ENCODE measurements at regions not wholly inside any gene's neighbourhood (a gene's known extent, or its start where the extent isn't known, plus 50 kb on each side); places are given as distances from the start of the nearest gene placed in this dataset.
"Not testable (repeated sequence)": the region's sequence is repeated elsewhere in the genome, so short reads cannot be mapped to it uniquely, and the experiment has no call there.

DNA sequence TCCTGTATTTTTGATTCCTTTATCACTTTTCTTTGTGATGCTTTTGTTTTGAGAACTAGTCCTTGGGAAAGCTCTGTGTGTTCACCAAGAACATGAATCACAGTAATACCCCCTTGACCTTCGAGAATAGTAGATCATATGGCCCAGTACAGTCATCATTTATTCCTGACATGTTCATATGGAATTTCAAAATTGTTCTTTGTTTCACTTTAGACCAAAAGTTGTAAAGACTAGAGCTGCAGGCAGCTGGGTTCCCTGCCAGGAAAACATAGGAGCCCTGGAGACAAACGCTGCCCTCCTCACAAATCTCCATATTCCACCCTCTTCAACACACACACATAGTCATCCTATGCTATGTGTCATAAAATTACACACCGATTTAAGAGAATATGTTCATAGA, 621.2 kb upstream of the EYS start:
- DNase-seq = no peak

DNA sequence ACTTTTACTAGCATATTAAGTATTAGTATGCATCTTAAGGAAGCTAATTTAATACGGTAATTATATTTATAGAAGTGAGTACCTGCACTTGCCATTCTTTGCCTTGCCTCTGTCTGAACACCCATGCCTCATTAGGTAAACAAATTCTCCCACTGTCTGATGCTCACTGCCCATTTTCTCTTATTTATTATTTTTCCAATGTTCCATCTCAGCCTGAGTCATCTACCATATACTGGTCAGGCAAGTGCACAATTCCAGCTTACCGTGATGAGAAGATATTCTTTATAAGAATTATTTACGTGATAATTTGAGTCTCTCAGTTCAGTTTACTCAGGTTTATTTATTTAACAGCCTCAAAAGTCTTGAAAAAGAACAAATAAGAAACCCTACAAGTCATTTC, 619.2 kb upstream of the EYS start:
- DNase-seq = no peak

DNA sequence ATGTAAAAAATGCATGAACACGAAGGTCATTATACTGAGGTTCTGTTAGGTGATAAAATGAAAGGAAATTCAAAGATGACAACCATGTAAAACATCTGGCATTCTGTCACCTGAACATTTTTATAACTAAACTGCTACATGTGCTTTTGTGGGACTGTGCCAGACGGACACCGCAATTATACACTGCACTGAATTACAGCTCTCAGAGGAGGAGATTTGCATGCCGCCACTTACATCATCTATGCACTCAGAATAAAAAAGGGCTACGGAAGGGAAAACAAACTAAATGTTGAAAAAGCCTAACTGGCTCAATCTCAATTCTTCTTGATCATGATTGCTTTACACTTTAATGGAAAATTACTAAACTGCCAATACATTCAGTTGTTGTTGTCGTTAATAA, 614.0 kb upstream of the EYS start:
- DNase-seq = no peak

DNA sequence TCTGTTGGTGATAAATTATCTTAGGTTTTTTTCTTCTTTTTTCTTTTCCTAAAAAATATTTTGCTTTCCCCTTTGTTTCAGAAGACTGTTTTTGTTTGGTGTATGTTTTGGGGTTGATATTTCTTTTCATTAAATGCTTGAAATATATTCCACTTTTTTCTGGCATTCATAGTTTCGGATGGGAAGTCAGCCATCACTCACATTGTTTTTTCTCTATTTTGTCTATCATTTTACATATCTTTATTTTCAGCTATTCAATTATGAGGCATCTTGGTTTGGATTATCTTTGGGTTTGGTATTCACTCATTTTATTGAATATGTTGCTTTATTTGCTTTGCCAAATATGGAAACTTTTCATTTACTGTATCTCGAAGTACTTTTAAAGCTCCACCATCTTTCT, 600.5 kb upstream of the EYS start:
- no peak for DNase-seq

DNA sequence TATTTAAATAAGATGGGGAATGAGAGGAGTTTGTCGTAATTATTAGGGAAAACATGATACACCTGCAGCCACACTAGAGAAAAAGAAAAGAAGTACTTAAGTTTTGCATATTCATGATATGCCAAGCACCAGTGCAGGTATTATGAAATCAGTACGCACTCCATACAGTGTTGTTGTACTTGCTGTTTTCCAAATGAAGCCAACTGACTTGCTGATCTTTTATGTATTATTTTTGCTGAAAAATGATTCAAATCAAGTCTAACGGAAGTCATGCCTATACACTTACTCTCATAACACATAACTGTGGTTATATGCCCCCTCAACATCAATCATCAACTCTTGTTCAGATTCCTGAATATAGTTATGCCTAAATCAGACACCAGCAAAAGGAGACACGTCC, 584.9 kb upstream of the EYS start:
- DNase-seq = no peak

DNA sequence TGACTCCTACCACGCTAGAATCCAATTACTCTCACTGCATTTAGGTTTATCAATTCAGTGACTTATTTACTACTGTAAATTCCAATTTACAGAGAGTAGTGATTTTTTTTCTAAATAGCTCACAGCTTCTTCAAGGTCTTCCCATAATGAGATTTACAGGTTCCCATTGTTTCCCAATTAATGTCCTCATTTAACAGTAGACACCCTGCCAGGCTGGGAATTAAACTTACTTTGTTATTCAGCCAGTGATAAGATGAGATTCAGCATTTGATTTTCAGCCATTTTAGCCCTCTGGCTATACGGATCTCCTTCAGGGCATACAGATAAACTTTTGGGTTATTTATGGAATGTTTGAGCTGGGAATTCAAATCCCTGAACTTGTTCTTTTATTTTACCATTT, 582.9 kb upstream of the EYS start:
- DNase-seq = no peak

DNA sequence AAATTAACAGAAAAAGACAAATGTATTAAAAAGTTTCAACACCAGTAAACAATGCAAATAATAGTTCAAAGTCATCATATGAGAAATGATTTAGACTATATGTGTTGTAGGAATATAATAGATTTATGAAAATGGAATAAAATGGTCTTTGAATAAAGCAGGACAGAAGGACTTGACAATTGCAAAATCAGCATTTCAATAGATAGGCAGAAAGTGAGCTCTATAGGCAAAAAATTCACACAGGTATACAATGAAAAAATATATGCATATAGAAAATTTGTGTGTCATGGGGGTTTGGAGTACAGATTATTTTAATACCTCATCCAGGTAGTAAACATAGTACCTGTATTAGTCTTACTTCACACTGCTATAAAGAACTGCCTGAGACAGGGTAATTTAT, 571.1 kb upstream of the EYS start:
- no peak for DNase-seq

DNA sequence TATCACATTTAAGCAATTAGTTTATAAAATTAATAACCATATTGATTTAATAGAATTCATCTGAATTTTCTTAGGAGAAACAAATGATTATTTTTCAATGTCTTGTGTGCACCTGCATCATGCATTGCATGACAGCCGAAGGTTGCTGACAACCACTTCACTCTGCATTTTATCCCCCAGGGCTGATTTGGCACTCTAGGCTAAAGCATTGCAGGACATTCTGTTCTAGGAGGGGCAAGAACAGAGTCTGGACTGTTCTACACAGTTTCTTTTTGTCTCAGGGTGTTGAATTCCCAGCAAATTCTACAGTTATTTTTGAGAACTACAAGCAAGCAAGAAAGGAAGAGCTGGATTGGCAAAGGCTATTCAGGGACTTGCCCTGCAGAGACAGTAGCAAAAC, 570.4 kb upstream of the EYS start:
- DNase-seq = no peak

DNA sequence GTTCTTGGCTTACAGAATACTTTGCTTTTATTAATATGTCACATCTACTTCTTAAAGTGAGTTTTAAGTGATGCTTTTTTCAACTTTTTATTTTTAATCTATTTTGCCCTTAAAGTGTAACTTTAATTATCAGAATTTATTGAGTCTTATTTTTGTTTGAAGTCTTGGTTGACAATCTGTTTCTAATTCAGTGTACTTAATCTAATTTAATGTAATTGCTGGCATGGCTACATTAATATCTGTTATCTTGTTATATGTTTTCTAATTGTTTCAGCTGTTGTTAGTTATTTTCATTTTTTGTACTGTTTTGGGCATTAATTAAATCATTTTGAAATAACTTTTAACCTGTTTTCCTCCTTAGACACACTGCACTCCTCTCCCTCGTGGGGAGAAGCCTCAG, 558.7 kb upstream of the EYS start:
- DNase-seq = no peak

DNA sequence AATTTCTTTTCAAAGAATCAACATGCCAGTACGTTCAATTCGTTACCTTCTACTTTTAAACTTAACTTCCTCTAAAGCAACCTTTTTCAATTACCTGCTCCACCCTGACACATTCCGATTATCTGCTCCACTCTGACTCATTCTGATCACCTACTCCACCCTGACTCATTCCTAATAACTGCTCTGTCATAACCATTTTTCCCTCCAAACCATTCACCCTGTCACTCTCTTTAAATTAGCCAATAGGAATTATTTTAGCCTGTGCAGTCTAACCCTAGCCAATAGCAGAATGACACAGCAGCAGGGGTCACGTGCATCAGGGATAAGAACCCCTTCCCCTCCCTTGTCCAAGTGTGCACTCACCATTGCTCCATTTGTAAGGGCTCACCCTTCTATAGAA, 557.4 kb upstream of the EYS start:
- peak in 1 of 56 donors; percentile 15 for DNase-seq

DNA sequence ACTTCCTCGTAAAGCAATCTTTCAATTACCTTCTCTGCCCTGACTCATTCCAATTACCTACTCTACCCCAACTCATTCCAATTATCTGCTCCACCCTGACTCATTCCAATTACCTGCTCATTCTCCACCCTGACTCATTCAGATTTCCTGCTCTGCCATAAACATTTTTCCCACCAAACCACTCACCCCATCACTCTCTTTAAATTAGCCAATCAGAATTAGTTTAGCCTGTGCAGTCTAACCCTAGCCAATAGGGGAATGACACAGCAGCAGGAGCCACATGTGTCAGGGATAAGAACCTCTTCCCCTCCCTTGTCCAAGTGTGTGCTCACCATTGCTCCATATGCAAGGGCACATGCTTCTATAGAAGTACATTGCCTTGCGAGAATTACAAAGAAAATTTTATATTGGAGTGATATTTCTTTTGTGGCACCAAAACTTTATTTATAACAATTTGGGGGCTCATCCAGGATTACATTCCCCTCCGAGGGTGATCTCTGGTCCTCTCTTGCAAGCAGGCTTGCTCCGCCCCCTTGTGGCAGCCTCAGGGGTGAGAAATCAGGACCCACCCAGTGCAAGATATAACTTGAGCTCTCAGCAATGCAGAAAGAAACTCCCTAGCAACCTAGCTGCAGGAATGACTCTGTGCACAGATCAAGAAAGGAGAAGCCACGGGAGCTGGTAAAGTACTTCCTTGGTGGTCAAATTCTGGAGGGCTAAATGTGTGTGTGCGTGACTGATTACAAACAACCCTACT, 551.9 kb upstream of the EYS start:
- not testable (repeated sequence) for DNase-seq

DNA sequence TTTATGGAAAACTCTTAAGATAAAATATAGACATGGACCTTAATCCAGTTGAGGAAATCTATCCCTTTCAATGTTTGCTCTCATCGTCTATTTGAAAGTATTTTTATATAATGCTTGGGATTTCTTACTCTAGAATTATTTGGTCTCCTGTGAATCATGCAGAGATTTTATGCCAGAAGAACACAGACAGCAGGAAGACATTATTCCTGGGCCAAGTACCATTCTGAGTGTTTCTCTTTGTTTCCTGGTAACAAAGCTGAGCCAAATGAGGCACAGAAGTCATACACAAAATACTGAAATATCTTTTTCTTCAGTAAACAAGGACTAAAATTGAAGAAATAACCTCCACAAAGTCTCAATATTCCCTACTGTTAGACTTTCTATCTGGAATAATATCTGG, 538.2 kb upstream of the EYS start:
- no peak for DNase-seq

DNA sequence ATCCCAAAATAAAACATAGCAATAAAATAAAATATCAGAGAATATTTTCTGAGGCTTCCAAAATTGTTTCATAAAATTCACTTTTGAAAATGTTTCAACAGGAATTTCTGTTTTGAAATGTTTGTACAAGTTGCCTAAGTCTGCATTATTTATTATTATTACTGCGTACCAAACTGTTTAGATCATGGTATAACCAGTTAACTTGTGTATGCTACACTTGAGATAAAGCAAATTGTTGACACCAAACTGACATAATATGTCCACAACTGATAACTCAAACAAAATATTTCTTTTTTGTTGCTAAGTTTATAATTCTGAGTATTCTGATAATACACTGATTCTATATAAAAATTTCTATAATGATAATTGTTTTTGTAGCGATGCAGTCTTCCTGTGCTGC, 531.8 kb upstream of the EYS start:
- no peak for DNase-seq

DNA sequence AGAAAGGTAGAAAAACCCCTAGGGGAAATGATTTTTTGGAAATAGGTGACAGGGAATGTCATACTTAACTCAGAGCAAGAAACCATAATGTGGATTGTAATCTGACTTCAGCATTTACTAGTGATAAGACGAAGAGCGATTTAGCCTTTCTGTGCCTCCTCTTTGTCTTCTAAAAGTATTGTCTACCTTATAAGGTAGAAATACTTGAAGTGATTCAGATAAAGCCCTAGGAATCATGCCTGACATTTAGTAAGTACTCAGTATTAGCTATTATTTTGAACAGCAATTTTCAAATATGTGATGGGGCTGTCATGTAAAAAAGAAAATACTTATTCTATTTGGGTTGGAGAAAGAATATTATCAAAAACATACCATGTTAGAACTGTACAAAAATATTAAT, 525.9 kb upstream of the EYS start:
- DNase-seq = no peak

DNA sequence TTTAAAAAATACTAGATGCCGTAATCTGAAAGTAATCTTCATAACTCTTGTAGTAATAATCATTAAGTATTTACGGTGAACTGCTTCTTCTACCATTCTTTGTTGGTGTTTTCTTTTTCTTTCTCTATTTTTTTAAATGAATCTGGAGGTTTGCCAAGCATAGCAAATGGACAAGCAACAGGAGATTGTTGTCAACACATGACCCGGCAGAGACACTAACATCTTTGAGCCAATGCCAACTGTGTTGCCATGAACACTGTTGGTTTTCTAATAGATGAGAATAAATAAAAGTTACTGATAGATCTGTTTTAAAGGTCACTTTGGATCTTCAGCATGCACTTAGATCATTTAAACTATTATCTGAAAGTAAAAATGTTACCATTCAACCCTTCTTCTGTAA, 523.6 kb upstream of the EYS start:
- DNase-seq = peak in 1 of 56 donors; percentile 3

DNA sequence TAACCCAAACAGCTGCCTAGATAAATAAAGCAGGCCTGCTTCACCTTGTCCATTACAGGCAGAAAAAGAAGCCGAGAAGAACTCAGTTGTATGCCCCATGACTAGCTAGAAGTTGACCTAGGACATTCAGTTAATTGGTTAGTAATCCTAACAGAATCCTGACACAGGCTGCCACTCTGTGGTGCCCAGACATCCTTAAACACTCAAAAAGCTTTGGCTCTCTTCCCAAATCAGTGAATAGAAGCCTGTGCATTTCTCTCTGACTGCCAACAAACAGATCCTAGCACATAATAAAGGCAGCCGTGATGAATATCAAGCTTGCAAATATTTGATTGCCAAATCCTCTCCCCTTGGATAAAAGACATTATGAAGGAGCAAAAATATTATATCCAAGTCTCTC, 519.1 kb upstream of the EYS start:
- DNase-seq = peak in 20 of 56 donors; percentile 1 to 54 (median 10)

DNA sequence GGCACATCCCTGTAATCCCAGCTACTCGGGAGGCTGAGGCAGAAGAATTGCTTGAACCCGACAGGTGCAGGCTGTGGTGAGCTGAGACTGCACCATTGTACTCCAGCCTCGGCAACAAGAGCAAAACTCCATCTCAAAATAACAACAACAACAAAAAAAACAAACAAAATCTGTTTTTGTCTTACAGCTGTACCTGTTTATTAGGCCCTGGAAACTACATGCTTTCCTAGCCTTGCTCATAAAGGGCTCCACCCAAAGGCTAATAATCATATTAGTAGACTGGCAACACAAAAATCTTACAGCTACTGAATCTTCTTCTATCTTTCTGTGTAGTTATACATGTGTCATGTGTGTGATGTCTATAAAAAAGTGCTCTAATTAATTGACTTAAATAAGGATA, 503.9 kb upstream of the EYS start:
- DNase-seq = no peak

DNA sequence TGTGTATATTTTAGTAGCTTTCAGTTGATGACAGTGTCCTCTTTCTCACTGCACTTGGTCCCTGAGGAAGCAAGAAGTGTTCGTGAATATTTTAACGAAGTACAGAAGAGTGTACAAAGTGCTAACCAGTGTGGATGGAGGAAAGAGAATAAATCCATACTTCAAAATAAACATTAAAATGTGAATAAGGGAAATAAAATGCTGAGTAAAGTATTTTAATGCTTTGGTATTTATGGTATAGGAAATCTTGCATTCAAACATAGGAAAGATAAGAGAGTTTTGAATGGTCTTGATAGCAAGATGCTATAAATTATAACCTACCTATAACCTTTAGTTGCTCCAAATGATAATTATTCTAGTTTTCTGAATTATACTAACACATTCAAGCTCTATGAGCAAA, 493.4 kb upstream of the EYS start:
- DNase-seq = no peak

DNA sequence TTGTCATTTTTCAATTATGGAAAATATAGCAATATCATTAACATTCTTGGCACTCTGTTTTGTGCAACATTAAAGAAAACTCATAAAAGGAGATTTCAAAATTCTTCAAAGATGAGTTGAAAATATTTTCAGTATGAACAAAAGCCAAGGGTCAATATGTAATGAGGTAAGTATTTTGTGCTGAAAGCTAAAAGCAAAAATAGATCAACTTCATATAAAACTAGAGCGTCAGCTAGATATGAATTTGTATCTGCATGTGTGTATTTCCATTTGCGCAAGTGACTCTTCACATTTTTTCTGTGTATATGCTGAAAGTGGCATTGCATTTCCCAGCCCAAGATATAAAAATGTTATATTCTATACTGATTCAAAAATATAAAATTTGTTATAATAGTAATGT, 492.1 kb upstream of the EYS start:
- no peak for DNase-seq

DNA sequence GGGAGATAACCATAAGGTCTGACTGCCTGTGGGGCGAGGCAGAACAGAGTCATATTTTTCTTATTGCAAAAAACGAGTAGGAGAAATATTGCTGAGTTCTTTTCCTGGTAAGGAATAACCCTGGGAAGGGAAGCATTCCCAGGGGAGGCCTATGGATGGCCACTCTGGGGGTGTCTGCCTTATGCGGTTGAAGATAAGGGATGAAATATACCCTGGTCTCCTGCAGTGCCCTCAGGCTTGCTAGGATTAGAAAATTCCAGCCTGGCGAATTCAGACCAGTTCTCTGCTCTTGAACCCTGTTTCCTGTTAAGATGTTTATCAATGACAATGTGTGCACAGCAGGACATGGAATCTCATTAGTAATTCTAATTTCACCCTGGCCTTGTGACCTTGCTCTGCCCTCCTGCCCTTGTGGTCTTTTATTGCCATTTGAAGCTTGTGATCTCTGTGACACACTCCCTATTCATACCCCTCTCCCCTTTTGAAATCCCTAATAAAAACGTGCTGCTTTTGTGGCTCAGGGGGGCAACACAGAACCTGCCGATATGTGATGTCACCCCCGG, 491.1 kb upstream of the EYS start:
- DNase-seq = no peak

DNA sequence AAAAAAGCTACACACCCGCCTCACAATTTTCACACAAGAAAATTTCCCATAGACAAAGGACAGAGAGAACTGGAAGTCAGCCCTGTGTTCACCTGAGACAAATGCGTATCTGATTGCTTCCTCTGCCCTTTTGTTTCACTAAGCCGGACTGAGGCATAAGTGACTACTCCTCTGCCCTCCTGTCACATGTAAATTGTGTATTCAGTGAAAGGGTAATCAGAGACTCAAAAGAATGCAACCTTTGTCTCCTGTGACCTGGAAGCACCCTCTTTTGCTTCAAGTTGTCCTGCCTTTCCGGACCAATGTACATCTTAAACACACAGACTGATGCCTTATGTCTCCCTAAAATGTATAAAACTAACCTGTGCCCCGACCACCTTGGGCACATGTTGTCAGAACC, 483.8 kb upstream of the EYS start:
- DNase-seq = no peak

DNA sequence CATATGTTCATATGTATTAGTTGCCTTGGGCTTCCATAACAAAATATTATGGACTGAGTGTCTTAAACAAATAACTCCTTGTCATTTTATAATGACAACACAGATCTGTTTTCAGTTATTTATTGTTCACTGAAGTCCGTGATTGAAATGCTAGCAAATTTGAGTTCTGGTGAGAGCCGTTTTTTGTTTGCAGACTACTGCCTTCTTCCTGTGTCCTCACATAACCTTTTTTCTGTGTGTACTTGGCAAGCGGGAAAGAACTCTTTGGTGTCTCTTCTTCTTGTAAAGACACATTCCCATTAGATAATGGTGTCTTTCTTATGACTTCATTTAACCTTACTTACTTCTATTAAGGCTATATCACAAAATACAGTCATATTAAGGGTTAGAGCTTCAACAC, 482.9 kb upstream of the EYS start:
- no peak for DNase-seq

DNA sequence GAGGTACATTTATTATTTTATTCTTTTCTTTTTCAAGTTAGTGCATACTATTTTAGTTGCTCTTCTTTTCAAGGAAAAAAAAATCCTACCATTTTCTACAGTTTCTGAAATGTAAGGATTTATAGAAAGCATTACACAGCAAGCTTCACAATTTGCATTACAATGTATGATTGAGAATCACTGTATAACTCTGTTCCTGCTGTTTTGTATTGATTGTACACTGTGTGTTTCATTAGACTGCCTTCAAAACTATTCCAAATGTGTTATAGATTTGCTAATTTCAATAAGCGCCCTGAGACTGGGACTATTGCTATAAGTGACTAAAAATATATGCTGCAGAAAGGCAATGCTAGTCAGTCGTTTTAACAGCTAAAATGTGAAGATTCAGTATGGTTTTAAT, 479.7 kb upstream of the EYS start:
- DNase-seq = no peak

DNA sequence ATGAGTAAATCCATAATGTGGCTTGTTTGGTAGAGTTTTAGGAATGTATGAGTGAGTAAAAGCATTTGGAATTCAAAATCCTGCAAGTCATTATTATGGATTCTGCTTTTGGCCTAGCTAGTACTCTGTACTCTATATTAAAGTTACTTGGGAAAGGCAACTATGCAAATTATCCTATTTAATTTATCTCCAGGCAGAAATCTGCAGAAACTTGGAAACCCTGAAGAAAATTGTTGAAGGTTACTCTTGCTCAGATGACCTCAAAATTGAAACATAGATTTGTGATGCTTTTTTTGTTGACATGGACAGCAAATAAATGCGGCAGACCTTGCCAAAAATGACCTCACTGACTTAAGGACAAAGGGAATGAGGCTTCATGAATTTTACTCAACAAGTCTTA, 477.1 kb upstream of the EYS start:
- DNase-seq = no peak

All from nucleus accumbens (tissue), 56 donors.